LNCAP (cell line): ENCODE measurements at regions not wholly inside any gene's neighbourhood (a gene's known extent, or its start where the extent isn't known, plus 50 kb on each side); places are given as distances from the start of the nearest gene placed in this dataset.

Source experiments
- CTCF ChIP-seq: fragments of 450-650 bp; IDR thresholded peaks from 2 replicates; pipeline ENCODE4 v1.5.1; 2017; ENCODE audit warnings: mild to moderate bottlenecking

- no peak for TF ChIP-seq CTCF
These were observed 76.7 kb upstream of the NECTIN1 start for GRCh38 chr11:119805663-119806062.

DNA sequence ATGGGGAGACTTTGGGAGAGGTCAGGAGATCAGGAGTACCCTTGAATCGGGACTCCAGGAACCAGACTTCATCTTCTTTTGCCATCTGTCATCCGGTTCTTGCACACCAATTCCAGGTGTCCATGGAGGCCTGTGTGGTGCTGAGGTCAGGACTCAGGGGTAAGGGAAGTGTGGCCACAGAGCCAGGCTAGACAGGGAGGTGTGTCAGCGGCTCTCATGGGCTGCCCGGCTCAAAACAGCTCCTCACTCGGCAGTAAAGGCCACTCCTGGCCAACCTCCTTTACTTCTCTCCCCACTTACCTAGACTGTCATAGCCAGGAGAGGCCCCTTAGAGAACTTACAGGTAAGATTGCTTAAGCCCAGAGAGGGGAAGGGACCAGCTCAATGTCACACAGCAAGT is 75.7 kb upstream of the NECTIN1 start:
- TF ChIP-seq CTCF: no peak

DNA sequence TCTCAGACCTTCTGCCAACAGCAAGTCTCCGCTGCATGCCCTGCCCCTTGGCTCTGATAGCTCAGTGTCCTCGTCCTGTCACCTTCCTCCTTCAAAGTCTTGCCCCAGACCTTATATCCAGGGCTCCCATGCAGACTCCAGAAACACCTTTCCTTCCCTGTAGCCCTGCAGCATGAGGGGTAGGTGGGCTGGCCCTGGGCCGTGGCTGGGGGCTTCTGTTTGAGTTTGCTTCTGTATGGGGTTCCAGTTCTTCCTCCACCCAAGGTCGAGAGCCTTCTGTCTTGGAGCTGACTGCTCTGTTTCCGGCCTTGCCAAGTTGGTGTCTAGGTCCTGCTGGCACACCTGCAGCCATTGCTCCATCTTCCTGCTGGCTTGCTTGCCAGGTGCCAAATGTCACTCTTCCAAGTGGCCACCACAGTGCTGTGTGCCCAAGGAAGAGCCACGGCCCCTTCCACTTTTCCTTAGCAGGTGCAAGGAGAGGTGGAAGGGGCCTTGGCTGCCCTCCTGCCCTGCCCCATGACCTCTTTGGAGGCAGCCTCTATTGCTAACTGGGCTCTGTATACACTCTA is 74.8 kb upstream of the NECTIN1 start:
- no peak for TF ChIP-seq CTCF

GRCh38 chr11:119803139-119803538 is 74.1 kb upstream of the NECTIN1 start:
- no peak for TF ChIP-seq CTCF

DNA sequence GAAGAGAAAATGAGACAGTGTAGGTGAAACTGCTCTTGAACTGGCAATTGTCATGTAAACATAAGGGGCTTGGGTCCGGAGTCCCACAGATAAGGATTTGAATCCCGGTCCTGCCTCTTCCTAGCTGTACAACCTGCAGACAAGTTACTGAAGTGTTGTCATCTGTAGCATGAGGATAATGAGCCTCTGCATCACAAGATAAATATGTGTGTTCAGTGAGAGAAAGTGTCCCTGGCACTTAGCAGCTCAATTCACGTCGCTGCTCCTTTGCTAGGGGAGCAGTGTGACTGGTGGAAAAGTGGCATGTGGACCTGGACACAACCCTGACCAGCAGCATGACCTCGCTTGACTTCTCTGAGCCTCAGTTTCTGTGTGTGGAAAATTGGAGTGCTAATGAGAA is 73.7 kb upstream of the NECTIN1 start:
- no peak for TF ChIP-seq CTCF

- no peak for TF ChIP-seq CTCF
These were observed 71.6 kb upstream of the NECTIN1 start for GRCh38 chr11:119800619-119801018.

GRCh38 chr11:119800171-119800570 is 71.2 kb upstream of the NECTIN1 start:
- TF ChIP-seq CTCF: no peak

DNA sequence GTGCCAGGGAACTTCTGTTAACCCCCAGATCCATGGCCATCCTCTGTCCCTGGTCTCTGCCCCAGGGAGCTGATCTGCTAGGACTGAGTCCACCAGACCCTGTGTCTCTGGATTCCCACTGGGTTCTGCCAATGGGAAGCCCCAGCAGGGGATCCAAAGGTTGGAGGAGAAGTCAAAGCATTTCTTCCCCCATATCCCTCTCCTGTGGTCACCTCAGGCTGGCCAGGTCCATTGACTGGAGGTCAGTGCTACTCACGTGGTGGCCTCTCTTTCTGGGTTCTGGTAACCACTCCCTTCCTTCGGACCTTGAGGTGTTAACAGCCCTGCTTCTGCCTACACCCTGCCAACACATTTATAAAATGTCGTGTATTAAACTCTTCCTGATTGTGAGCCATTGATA is 69.7 kb upstream of the NECTIN1 start:
- TF ChIP-seq CTCF: no peak
